Liver (tissue), 7 donors: ENCODE measurements at regions not wholly inside any gene's neighbourhood (a gene's known extent, or its start where the extent isn't known, plus 50 kb on each side); places are given as distances from the start of the nearest gene placed in this dataset.
A peak's percentile ranks its signal among the peaks of the same experiment; 100 is the strongest.

ENCODE experiments used
- DNase-seq: peaks from one replicate; pipeline ENCODE4 v3.0.0-alpha.2; 2017; ENCODE audit warnings: low spot score
- H3K27ac ChIP-seq, 2 donors: one replicate each; pipeline ENCODE4 v1.7.0; 2013; ENCODE audit warnings: inconsistent platforms in 2 of 2, low read length in 2 of 2, control low read depth in 1 of 2, low read depth in 1 of 2, mild to moderate bottlenecking in 1 of 2
- H3K27me3 ChIP-seq, 4 donors: one replicate each; pipeline versions ENCODE4 v1.6.1 to v1.7.0; 2013; ENCODE audit warnings: low read length in 3 of 4, inconsistent platforms in 1 of 4, mild to moderate bottlenecking in 1 of 4, moderate library complexity in 1 of 4; ENCODE audit not compliant: control insufficient read depth in 4 of 4, insufficient read depth in 4 of 4
- H3K36me3 ChIP-seq, 4 donors: one replicate each; pipeline versions ENCODE4 v1.6.1 to v1.7.0; 2013; ENCODE audit warnings: low read length in 3 of 4, mild to moderate bottlenecking in 3 of 4, low read depth in 1 of 4, moderate library complexity in 1 of 4; ENCODE audit not compliant: control insufficient read depth in 4 of 4, insufficient read depth in 3 of 4
- H3K4me1 ChIP-seq, 4 donors: one replicate each; pipeline versions ENCODE4 v1.6.1 to v1.7.0; 2013; ENCODE audit warnings: low read length in 3 of 4, mild to moderate bottlenecking in 3 of 4, moderate library complexity in 1 of 4; ENCODE audit not compliant: control insufficient read depth in 4 of 4, insufficient read depth in 4 of 4
- H3K4me3 ChIP-seq, 3 donors: one replicate each; pipeline versions ENCODE4 v1.6.1 to v1.7.0; 2013; ENCODE audit warnings: low read length in 3 of 3, control low read depth in 1 of 3, low read depth in 1 of 3, mild to moderate bottlenecking in 1 of 3
- H3K9ac ChIP-seq, 2 donors: one replicate each; pipeline ENCODE4 v1.7.0; 2013; ENCODE audit warnings: low read length in 2 of 2, mild to moderate bottlenecking in 2 of 2, moderate library complexity in 2 of 2, control low read depth in 1 of 2, low read depth in 1 of 2
- H3K9me3 ChIP-seq, 4 donors: one replicate each; pipeline versions ENCODE4 v1.6.1 to v1.7.0; 2013; ENCODE audit warnings: low read length in 3 of 4; ENCODE audit not compliant: control insufficient read depth in 4 of 4
- EGR1 ChIP-seq, 2 donors: IDR thresholded peaks; 2 replicates each; pipeline ENCODE4 v1.6.1; 2016 to 2018; ENCODE audit warnings: antibody characterized with exemption in 2 of 2, low read depth in 2 of 2
- FOXA1 ChIP-seq: IDR thresholded peaks from 2 replicates; pipeline ENCODE4 v1.6.1; 2016; ENCODE audit warnings: antibody characterized with exemption
- FOXA2 ChIP-seq: IDR thresholded peaks from 2 replicates; pipeline ENCODE4 v1.6.1; 2016; ENCODE audit warnings: antibody characterized with exemption
- HNF4A ChIP-seq, 2 donors: conservative IDR thresholded peaks; 2 replicates each; pipeline ENCODE4 v1.6.1; 2016; ENCODE audit warnings: antibody characterized with exemption in 2 of 2, mild to moderate bottlenecking in 2 of 2
- HNF4G ChIP-seq: IDR thresholded peaks from 2 replicates; pipeline ENCODE4 v1.6.1; 2016; ENCODE audit warnings: antibody characterized with exemption
- JUND ChIP-seq, 2 donors: IDR thresholded peaks; 2 replicates each; pipeline ENCODE4 v1.6.1; 2016; ENCODE audit warnings: antibody characterized with exemption in 2 of 2
- NR2F2 ChIP-seq: IDR thresholded peaks from 2 replicates; pipeline ENCODE4 v1.6.1; 2016; ENCODE audit warnings: antibody characterized with exemption
- RAD21 ChIP-seq, 2 donors: IDR thresholded peaks; 2 replicates each; pipeline ENCODE4 v1.6.1; 2016; ENCODE audit warnings: antibody characterized with exemption in 2 of 2, mild to moderate bottlenecking in 2 of 2
- REST ChIP-seq: IDR thresholded peaks from 2 replicates; pipeline ENCODE4 v1.6.1; 2016; ENCODE audit warnings: antibody characterized with exemption, mild to moderate bottlenecking
- RXRA ChIP-seq, 2 donors: IDR thresholded peaks; 2 replicates each; pipeline ENCODE4 v1.6.1; 2017 to 2018; ENCODE audit warnings: antibody characterized with exemption in 2 of 2, mild to moderate bottlenecking in 1 of 2
- SP1 ChIP-seq: IDR thresholded peaks from 2 replicates; pipeline ENCODE4 v1.6.1; 2018; ENCODE audit warnings: antibody characterized with exemption, mild to moderate bottlenecking
- TAF1 ChIP-seq: conservative IDR thresholded peaks from 2 replicates; pipeline ENCODE4 v1.6.1; 2016; ENCODE audit warnings: antibody characterized with exemption, mild to moderate bottlenecking
- YY1 ChIP-seq: IDR thresholded peaks from 2 replicates; pipeline ENCODE4 v1.6.1; 2016; ENCODE audit warnings: antibody characterized with exemption, mild to moderate bottlenecking
- ZBTB33 ChIP-seq: IDR thresholded peaks from 2 replicates; pipeline ENCODE4 v1.6.1; 2016; ENCODE audit warnings: antibody characterized with exemption
- WGBS: extraction: QIAGEN DNeasy Blood & Tissue Kit; methylation state at CpG from one replicate; pipeline ENCODE4 v1.1.7; 2013; 5-methylcytosine and 5-hydroxymethylcytosine counted together
- TF ChIP-seq, protein P1 (sequence below): IDR thresholded peaks from 2 replicates; pipeline ENCODE4 v1.6.1; 2016; ENCODE audit warnings: antibody characterized with exemption
- TF ChIP-seq, protein P2 (sequence below): IDR thresholded peaks from 2 replicates; pipeline ENCODE4 v1.6.1; 2016; ENCODE audit warnings: antibody characterized with exemption
- donor health status: healthy.
- donor health status: healthy.
- donor health status: healthy.
- donor health status: healthy.

DNA sequence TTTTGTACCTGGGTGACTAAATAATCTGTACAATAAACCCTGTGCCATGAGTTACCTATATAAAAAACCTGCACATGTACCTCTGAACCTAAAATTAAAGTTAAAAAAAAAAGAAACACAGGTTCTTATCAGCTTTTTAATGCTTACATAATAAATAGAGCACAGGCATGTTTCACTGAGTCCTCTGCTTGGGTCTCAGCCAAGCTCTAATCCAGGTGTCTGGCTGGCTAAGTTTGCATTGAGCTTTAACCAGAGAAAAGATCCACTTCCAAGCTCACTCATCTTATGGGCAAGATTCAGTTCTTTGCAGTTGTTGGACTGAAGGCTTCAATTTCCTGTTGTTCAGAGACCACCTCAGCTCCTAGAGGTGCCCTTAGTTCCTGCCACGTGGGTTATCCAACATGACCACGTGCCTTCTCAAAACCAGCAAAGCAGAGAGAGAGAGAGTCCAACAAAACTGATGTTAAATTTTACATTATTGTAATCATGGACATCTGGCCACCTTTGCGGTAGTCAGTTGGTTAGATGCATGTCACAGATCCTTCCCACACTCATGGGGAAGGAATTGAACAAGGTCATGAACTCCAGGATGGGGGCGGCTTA, 68.2 kb upstream of the TMPRSS2 start (continued):
- no peak for TF ChIP-seq REST

DNA sequence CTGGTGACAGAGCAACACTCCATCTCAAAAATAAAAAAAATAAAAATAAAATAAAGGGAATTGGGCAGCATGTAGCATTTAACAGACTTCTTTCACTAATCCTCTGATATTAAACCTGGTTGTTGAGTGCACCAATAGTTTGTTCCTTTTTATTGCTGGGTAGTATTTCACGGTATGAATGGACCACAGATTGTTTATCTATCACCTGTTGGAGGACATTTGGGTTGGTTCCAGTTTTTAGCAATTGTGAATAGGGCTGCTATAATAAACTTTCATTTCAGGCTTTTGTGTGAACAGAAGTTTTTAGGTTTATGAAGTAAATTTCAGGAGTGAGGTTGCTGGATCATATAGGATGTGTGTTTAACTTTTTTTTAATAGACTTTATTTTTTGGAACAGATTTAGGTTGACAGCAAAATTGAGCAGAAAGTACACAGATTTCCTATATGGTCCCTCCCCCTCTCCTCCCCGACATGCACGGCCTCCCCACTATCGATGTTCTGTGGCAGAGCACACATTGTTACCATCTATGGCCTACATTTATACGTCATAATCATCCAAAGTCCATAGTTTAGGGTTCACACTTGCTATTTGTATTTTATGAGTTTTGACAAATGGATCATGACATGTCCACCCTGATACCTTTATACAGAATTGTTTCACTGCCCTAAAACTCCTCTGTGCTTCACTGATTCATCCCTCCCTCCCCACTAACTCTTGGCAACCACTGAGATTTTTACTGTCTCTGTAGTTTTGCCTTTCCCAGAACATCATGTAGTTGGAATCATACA, 66.1 kb upstream of the TMPRSS2 start:
- no peak overlapping the region for H3K4me3 ChIP-seq
- H3K9ac ChIP-seq = peak overlapping the region in 1 of 2 donors; percentile 36
- 37% methylated on average over 5 of the region's 5 CpGs for WGBS
- TF ChIP-seq EGR1 (IDR thresholded peaks at IDR 0.05; ENCODE audit: low read depth in 2 of 2) (no peak), FOXA1 (no peak), HNF4A (conservative IDR thresholded peaks at IDR 0.05) (peak; percentile 91 to 95), YY1 (peak; percentile 46), NR2F2 (no peak), RAD21 (IDR thresholded peaks at IDR 0.05) (peak in 1 of 2 donors; percentile 6), HNF4G (peak; percentile 72), FOXA2 (peak; percentile 37), TAF1 (no peak), REST (no peak), ZBTB33 (peak; percentile 41), JUND (IDR thresholded peaks at IDR 0.05) (peak; percentile 43 to 59), RXRA (IDR thresholded peaks at IDR 0.05) (peak; percentile 73 to 95), SP1 (peak; percentile 95)
- TF ChIP-seq, protein P1, sequence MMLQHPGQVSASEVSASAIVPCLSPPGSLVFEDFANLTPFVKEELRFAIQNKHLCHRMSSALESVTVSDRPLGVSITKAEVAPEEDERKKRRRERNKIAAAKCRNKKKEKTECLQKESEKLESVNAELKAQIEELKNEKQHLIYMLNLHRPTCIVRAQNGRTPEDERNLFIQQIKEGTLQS = no peak
- TF ChIP-seq, protein P2, sequence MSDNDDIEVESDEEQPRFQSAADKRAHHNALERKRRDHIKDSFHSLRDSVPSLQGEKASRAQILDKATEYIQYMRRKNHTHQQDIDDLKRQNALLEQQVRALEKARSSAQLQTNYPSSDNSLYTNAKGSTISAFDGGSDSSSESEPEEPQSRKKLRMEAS = peak; percentile 62
- no peaks in the 10 kb centered on the region for H3K36me3 ChIP-seq
- H3K27ac ChIP-seq = peak overlapping the region; percentile 69 to 81
- no peaks in the 10 kb centered on the region for H3K27me3 ChIP-seq
- no peak for DNase-seq
- H3K9me3 ChIP-seq = no peaks in the 10 kb centered on the region
- peaks cover 3 to 25% (median 17%) of the 10 kb centered on the region in 4 donors for H3K4me1 ChIP-seq
